GM18868 (cell line): ENCODE measurements at regions not wholly inside any gene's neighbourhood (a gene's known extent, or its start where the extent isn't known, plus 50 kb on each side); places are given as distances from the start of the nearest gene placed in this dataset.
A peak's percentile ranks its signal among the peaks of the same experiment; 100 is the strongest.
"Not testable (repeated sequence)": the region's sequence is repeated elsewhere in the genome, so short reads cannot be mapped to it uniquely, and the experiment has no call there.

Source experiments
- ATAC-seq: cut with Tn5 transposase; IDR thresholded peaks from one replicate; pipeline ENCODE4 v1.9.1; 2021; ENCODE audit warnings: mild to moderate bottlenecking, moderate library complexity; ENCODE audit not compliant: unreplicated experiment

DNA sequence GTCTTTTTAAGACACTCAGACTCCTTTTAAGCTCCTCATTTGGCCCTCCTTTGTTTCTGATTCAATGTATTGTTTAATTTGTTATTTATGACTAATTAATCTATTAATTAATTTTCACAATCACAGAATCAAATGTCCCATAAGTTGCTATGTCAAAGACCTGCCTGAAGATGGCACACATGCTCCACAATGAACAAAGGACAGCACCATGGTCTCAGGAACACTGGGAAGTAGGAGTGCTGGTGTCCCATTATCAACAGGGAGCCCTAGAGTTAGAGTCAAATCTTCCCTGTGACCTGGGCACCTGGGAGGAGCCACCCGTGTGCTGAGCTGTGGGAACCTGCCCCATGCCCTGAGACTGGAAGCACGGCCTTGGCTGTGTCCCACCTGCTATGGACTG is 1164.3 kb downstream of the RPIA start:
- ATAC-seq, result not testable (repeated sequence)

DNA sequence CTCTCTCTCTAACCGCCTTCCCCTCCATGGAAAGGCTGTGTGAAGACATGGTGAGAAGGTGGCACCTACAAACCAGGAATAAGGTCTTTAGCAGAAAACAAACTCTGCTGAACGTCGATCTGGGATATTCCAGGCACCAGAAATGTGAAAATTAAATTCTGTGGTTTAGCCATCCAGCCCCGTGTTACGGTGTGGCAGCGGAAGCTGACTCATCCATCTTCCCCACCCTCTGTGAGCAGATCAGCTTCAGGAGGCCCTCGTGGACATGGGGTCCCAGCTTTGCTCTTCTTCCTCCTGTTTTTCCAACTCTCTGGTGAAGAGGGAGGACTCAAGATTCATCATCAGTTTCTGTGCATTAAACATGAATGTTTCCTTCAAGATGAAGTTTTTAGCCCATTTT is 1164.8 kb downstream of the RPIA start:
- not testable (repeated sequence) for ATAC-seq

DNA sequence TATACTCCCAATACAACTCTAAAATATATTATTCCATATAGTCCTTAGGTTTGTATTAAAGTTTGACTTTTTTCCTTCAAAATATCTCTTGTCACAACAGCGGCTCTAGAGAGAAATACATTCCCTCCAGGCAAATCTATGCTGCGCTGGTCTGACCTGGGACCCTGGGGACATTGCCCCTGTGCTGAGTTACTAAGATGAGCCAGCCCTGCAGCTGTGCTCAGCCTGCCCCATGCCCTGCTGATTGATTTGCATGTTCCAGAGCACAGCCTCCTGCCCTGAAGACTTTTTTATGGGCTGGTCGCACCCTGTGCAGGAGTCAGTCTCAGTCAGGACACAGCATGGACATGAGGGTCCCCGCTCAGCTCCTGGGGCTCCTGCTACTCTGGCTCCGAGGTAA is 1170.7 kb downstream of the RPIA start:
- not testable (repeated sequence) for ATAC-seq

DNA sequence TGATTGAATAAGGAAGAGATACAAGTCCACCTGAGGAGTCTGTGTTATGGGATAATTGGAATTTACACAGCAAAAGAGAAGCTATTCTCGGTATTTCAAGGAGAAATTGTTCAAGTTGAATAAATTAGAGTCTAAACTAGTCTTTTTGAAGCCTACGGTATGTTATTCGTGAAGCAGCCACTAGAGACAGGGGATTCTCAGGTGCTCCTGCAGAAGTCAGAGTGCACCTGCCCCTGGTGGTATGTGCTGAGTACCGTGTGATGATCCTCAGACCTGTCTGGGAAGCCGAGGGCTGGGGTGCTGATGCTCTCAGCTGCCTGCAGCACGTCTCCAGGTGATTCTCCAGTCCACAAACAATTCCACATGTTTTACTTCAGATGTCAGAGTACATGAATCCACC is 1171.7 kb downstream of the RPIA start:
- ATAC-seq, result peak; percentile 72

DNA sequence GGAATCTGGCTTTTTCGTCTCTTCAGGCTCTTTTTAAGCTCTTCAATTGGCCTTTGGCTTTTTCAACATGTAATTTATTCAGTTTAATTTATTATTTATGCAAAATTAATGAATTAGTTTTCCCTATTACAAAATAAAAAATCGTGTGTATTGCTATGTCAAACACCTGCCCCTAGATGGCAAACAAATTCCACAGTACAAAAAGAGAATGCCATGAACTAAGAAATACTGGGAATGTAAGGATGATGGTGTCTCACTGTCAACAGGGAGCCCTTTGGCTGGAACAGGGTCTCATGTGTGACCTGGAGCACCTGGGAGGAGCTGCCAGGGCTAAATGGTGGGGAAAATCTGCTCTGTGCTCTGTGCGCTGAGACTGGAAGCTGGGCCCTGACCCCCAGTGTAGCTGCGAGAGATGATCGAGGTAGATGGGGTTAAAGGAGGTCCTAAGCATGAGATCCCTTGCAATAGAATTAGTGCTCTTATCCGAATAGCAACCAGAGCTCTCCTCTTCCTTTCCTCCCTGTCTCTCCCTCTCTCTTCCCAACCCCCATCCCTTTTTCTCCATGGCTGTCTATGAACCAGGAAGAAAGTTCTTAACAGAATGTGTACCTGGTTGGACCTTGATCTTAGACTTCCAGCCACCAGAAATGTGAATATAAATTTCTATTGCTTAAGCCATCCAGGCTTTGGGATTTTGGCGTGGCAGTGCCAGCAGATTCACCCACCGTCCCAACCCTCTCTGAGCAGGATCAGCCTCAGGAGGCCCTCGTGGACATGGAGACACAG is 1183.5 kb downstream of the RPIA start:
- ATAC-seq, result not testable (repeated sequence)

DNA sequence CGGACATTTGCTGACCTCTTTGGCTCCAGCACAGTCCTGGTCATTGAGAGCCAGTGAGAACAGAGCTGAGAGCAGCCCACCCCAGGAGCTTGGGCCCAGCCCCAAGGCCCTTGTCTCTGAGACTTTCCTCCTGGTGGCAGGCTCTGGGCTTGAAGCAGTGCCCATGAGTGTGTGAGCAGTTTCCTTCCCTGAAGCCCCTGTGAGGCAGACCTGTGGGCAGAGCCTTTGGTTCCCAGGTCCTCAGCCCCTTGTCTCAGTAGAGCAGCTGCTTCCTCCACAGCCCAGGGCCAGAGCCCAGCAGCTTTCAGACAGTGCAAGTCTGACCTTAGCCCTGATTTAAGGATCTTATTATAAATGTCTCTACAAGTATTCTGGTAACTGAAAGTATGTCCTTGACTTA is 1185.0 kb downstream of the RPIA start:
- ATAC-seq, result not testable (repeated sequence)

DNA sequence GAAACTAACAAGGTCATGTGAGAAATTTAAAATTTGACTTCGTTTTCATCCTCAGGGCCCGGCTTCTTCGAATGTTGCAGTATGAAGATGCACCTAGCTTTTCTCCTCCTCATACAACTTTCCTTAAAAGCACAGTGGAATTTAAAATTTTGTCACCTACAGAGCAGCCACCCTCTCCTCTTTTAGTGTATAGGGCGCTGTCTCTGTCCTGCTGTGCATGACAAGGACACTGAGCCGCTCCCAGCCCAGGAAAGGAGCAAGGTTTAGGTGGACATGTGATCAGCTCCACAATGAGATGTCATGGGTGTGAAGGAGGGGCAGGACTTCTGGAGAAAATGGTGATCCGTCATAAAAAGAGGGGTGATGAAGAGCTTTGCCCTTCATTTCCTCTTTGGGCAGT is 1185.4 kb downstream of the RPIA start:
- not testable (repeated sequence) for ATAC-seq

DNA sequence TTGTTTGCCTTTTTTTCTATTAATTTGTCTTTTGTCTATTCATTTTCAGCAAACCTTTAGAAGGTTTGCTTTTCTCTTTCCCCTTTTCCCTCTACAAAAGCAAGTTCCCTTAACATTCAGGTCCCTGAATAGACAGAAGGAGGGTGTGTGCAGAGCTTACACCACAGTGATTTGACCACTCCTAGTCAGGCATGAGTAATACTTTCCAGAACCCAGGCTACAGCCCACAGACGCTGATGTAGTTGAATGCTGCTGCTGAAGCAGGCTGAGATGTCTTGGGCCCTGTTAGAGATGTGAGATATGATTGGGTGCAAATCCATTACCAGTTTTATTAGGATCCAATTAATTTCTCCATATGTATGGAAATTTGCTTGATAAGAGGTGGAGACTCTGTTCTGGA is 1191.4 kb downstream of the RPIA start:
- peak; percentile 85 for ATAC-seq

DNA sequence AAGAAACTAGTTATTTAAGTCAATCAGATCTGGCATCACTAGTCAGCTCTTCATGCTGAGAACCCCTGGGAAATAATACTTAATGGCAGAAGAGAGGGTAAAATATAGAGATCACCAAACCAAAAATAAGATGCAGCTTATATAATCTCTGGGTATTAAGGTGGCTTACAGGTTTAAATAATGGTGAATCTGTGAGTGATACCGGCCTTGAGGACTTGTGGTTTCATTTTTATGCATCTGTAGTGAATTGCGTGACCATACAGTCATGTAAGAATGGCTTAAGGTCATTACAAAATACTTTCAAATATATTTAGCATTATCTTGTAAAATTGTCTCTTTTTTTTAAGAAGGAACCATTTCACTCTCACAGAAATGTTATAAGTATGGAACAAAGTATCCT is 1192.2 kb downstream of the RPIA start:
- ATAC-seq, result peak; percentile 46

DNA sequence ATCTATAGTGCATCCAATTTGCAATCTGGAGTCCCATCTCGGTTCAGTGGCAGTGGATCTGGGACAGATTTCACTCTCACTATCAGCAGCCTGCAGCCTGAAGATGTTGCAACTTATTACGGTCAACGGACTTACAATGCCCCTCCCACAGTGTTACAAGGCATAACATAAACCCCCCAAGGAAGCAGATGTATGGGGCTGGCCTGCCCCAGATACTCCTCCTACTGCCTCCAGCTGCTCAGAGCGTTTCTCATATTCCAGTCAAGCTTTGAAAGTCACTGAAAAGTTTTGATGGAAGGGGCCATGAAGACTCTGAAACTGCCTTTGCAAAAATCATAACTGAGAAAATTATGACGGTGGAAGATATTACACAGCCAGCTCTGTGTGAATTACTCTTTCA is 1193.6 kb downstream of the RPIA start:
- ATAC-seq, result not testable (repeated sequence)

DNA sequence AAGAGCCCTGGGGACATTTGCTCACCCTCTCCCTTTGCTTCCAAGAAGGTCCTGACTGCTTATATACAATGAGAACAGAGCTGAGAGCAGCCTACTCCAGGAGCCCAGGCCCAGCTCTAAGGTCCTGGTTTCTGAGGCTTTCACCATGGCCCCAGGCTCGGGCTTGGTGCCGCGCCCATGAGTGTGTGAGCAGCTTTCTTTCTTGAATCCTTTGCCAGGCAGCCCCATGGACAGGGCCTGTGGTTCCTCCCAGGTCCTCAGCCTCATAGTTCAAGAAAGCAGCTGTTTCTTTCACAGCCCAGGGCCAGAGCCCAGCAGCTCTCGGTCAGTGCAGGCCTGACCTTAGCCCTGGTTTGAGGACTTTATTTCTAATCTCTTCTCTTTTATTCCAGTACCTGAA is 1197.2 kb downstream of the RPIA start:
- ATAC-seq, result not testable (repeated sequence)

DNA sequence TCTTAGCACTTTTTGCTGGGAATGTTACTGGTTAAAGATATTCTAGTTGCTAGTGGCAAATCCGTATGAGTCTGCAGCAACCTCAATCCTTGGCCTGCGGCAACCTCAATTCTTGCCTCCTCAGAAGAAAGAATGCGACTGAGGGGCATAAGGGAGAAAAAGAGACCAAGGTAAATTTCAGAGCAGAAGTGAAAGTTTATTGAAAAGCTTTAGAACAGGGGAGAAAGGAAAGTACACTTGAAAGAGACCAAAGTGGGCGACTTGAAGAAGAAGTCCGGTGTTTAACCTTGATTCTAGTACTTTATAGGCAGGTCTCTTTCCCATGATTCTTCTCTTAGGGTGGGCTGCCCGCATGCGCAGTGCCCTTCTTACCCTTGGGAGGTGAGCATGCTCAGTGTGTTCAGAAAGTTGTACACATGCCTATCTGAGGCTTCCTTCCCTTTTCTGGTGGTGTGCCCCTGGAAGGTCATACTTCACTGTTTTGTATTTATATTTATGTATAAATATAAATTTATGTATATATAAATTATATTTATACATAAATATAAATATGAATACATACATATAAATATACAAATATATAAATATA is 1198.8 kb downstream of the RPIA start:
- peak; percentile 53 for ATAC-seq

DNA sequence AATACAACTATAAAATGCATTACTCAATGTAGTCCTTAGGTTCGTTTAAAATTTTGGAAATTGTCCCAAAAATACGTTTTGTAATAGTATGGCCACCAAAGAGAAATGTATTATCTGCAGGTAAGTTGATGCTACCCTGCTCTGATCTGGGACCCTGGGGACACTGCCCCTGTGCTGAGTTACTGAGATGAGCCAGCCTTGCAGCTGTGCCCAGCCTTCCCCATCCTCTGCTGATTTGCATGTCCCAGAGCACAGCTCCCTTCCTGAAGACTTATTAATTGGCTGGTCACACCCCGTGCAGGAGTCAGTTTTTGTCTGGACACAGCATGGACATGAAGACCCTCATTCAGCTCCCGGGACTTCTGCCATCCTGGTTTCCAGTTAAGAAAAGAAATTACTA is 1203.5 kb downstream of the RPIA start:
- not testable (repeated sequence) for ATAC-seq

DNA sequence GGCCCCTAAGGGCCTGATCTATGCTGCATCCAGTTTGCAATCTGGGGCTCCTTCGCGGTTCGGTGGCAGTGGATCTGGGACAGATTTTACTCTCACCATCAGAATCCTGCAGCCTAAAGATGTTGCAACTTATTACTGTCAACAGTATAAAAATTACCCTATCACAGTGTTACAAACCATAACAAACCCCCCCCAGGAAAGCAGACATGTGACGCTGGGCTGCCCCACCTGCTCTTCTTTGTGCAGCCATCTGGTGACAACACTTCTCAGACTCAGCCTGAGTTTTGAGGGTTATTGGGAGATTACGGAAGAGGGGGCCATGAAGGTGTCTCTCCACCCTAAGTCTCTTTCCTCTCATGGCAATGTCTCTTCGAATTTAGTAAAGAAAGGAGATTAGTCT is 1204.2 kb downstream of the RPIA start:
- not testable (repeated sequence) for ATAC-seq

DNA sequence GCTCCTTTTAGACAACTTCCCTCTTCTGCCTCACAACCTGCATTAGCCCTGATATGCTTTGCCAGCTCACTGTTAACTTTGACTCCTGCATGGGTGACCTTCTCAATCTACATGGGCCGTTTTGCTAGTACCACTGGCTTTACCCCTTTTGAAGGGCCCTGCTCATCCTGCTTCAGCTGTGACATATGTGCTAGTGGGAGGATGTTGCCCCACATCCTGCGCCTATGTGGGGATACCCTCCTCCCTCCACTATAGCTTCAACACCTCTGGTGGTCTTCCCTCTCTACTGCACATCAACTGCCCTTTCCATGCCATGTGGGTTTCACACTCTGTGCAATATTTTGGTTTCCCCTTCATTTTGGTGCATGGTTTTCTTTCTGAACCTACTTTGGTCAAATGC is 1235.5 kb downstream of the RPIA start:
- not testable (repeated sequence) for ATAC-seq

DNA sequence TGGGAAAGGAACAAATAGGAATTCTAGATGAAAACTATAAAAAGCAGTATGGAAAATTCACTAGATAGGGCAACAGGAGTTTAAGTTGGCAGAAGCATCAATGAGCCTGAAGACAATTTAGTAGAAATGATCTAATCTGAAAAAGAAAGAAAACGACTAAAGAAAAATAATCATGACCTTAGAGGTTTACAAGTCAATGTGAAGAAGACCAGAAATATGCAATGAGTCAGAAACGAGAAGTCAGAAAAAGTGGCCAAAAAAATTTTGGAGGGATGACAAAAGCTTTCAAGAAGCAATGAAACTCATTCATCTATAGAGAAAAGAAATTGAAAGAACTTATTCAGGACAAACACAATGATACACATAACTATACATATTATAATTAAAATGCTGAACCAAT is 1244.0 kb downstream of the RPIA start:
- ATAC-seq, result not testable (repeated sequence)

DNA sequence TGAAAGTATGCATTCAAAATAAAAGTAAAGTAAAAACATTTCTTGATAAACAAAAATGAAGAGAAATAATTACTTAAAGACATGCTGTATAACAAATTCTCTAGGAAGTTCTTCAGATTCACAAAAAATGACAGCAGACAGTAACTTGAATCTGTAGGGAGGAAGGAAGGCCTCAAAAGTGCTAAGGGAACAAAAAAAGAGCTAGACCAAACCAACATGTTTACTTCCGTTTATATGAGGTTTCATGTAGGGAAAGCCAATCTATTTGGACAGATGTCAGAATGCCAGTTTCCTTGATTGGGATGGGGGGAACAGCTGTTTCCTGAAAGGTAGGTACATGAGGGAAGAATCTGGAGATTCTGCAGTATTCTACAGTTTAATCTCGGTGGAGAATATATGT is 1244.5 kb downstream of the RPIA start:
- not testable (repeated sequence) for ATAC-seq

DNA sequence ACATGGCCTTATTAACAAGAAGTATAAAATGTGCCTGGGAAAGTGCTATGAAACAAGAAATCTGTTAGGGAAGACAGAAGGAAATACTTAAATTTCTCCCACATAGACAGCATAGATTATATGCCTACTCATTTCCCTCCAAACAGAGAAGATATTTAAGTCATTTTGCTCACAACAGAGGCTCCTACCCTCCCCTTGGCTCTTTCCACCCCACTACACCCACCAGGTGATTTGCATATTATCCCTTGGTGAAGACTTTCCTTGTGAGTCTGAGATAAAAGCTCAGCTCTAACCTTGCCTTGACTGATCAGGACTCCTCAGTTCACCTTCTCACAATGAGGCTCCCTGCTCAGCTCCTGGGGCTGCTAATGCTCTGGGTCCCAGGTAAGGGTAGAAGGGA is 1245.1 kb downstream of the RPIA start:
- ATAC-seq, result not testable (repeated sequence)

DNA sequence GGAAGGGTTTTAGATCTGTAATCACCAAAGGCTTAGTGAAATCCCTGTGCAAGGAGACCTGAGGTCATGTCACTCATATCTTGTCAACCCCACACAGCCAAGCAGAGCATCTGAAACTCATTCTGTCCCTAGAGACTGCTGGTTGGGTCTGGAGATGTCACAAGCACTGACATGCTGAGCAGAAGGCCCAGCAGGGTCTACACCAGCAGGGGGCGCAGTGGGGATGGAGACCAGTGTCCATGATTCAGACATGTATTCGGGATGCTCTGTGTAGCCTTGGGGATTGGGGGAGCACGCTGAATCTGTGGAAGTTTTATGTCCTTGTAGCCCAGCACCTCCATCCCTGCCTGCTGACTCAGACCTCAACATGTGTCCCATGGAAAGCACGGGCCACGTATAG is 1247.3 kb downstream of the RPIA start:
- peak; percentile 96 for ATAC-seq

DNA sequence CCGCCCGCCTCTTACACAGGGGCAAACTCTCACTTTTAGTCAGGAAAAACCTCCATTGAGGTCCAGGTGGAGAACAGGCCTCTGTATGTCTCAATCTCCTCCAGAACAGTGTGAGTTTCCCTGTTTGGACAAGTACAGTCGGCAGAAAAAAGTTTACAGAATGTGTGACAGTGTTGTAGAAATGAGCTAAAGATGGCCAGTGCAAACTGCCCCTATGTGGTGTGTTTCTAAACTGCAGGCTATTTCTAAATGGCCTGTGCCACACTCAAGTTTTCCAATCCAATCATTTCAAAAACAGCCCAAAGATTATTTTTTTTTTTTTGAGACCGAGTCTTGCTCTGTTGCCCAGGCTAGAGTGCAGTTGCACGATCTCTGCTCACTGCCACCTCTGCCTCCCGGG is 1252.8 kb downstream of the RPIA start:
- not testable (repeated sequence) for ATAC-seq

DNA sequence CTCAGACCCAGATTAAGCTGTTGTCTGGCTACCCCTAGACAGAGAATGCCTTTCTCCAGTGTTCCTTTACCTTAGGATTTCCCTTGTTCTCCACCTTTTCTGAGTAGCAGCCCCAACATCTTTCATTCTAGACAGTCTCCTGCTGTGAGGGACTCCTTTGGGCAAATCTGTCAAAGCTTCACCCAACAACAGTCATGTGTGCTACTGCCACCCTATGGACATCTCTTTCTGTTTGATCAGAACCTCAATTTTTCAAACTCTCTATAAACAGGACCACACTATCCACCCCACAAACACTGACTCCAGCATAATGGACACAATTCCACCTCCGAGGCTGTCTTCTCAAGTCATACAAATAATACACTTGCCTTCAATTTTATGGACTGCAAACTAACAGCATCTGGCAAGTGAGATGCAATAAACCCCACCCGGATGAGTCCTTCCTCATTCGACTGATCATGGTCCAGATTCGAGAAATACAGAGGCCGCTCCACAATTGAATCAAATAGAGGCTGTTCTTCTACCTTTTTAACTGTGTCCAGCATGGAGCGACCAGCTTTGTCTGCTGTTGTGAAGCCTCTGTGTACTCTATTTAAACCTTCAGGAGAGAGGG is 1253.6 kb downstream of the RPIA start:
- ATAC-seq, result peak; percentile 58

DNA sequence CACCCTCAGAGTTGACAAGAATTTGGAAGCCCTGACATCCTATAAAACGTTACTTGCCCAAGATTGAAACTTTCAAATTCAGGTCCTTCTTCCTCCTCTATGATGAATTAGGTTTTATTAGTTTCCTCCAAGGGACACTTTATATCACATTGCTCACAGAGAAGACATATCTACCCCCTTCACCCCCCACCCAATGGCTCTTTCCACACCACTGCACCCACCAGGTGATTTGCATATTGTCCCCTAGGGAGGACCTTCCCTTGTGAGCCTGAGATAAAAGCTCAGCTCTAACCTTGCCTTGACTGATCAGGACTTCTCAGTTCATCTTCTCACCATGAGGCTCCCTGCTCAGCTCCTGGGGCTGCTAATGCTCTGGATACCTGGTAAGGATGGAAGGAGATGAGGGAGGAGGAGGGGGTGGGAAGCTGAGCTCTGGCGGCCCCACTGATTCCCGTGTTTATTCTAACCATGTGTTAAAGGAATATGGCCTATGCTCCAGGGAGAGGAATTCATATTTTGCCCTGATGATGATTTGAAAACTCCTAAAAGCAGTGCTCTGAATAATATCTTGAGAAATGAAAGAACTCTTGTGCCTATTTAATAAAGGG is 1255.8 kb downstream of the RPIA start:
- not testable (repeated sequence) for ATAC-seq
